Activated naive CD4-positive, alpha-beta T cell treated with anti-CD3 and anti-CD28 coated beads, Interleukin-2, amount 10 ng/mL, durations not matched to agents 7 days and 5 days (primary cell): ENCODE measurements at regions not wholly inside any gene's neighbourhood (a gene's known extent, or its start where the extent isn't known, plus 50 kb on each side); places are given as distances from the start of the nearest gene placed in this dataset.

Source experiments
- CTCF ChIA-PET: fragments of 350-600 bp; sonication (Branson Sonifier 250); formaldehyde crosslinking; loops from one replicate; lab custom pipeline; 2021; ENCODE audit warnings: antibody characterized with exemption; lab: Charles Lee
- DNase-seq: peaks from one replicate; pipeline ENCODE4 v3.0.0-alpha.2; 2020
- H3K27ac Mint-ChIP-seq: one replicate; pipeline ENCODE4 v1.8.0; 2021; ENCODE audit warnings: mild to moderate bottlenecking, moderate library complexity, mixed read lengths
- H3K27me3 Mint-ChIP-seq: one replicate; pipeline ENCODE4 v1.8.0; 2021; ENCODE audit warnings: mild to moderate bottlenecking, mixed read lengths
- H3K36me3 Mint-ChIP-seq: one replicate; pipeline ENCODE4 v1.8.0; 2021; ENCODE audit warnings: mixed read lengths
- H3K4me1 Mint-ChIP-seq: one replicate; pipeline ENCODE4 v1.8.0; 2021; ENCODE audit warnings: mixed read lengths
- H3K4me3 Mint-ChIP-seq: one replicate; pipeline ENCODE4 v1.8.0; 2021; ENCODE audit warnings: mild to moderate bottlenecking, moderate library complexity, mixed read lengths
- H3K9me3 Mint-ChIP-seq: one replicate; pipeline ENCODE4 v1.8.0; 2021; ENCODE audit warnings: mixed read lengths

GRCh38 chr9:115640887-115641286 is 512.7 kb upstream of the PAPPA start:
- no peak overlapping the region for H3K27ac Mint-ChIP-seq

GRCh38 chr9:115642285-115642684 is 511.3 kb upstream of the PAPPA start:
- H3K27ac Mint-ChIP-seq, result no peak overlapping the region
- H3K36me3 Mint-ChIP-seq, result no peaks in the 10 kb centered on the region
- no peak for DNase-seq
- no peaks in the 10 kb centered on the region for H3K9me3 Mint-ChIP-seq
- H3K4me3 Mint-ChIP-seq, result no peak overlapping the region
- no peaks in the 10 kb centered on the region for H3K27me3 Mint-ChIP-seq
- CTCF ChIA-PET, result interaction anchor here (1.2 kb wide), 1 partner anchor 9 kb away, joined by 5 read pairs; no protein-coding TSS in a partner anchor
- H3K4me1 Mint-ChIP-seq, result no peaks in the 10 kb centered on the region

More at GRCh38 chr9:115640887-115641286, 512.7 kb upstream of the PAPPA start:
- CTCF ChIA-PET, result no interaction called here
- Mint-ChIP-seq H3K9me3 (no peaks in the 10 kb centered on the region), H3K4me3 (no peak overlapping the region), H3K27me3 (no peaks in the 10 kb centered on the region), H3K4me1 (no peaks in the 10 kb centered on the region), H3K36me3 (no peaks in the 10 kb centered on the region)
- no peak for DNase-seq

- Mint-ChIP-seq H3K4me3 (no peak overlapping the region), H3K36me3 (no peaks in the 10 kb centered on the region), H3K4me1 (no peaks in the 10 kb centered on the region), H3K27me3 (no peaks in the 10 kb centered on the region), H3K9me3 (no peaks in the 10 kb centered on the region), H3K27ac (no peak overlapping the region)
- DNase-seq, result no peak
- CTCF ChIA-PET, result no interaction called here
Observed at GRCh38 chr9:115643948-115644727, 509.5 kb upstream of the PAPPA start.

GRCh38 chr9:115649991-115650472 is 503.6 kb upstream of the PAPPA start:
- DNase-seq, result no peak
- H3K27ac Mint-ChIP-seq, result no peak overlapping the region
- no peaks in the 10 kb centered on the region for H3K36me3 Mint-ChIP-seq

GRCh38 chr9:115650768-115651167 is 502.8 kb upstream of the PAPPA start:
- H3K36me3 Mint-ChIP-seq, result no peaks in the 10 kb centered on the region
- CTCF ChIA-PET, result interaction anchor here (1.4 kb wide), 1 partner anchor 8 kb away, joined by 5 read pairs; no protein-coding TSS in a partner anchor
- no peaks in the 10 kb centered on the region for H3K4me1 Mint-ChIP-seq
- DNase-seq, result no peak
- H3K27ac Mint-ChIP-seq, result no peak overlapping the region
- no peak overlapping the region for H3K4me3 Mint-ChIP-seq
- no peaks in the 10 kb centered on the region for H3K27me3 Mint-ChIP-seq
- no peaks in the 10 kb centered on the region for H3K9me3 Mint-ChIP-seq

More at GRCh38 chr9:115649991-115650472, 503.6 kb upstream of the PAPPA start:
- H3K4me1 Mint-ChIP-seq, result no peaks in the 10 kb centered on the region
- no peaks in the 10 kb centered on the region for H3K9me3 Mint-ChIP-seq
- H3K4me3 Mint-ChIP-seq, result no peak overlapping the region
- H3K27me3 Mint-ChIP-seq, result no peaks in the 10 kb centered on the region
- CTCF ChIA-PET, result no interaction called here

- no peaks in the 10 kb centered on the region for H3K27me3 Mint-ChIP-seq
- no peaks in the 10 kb centered on the region for H3K9me3 Mint-ChIP-seq
- H3K36me3 Mint-ChIP-seq, result no peaks in the 10 kb centered on the region
- no peak overlapping the region for H3K4me3 Mint-ChIP-seq
- no peak for DNase-seq
- no peak overlapping the region for H3K27ac Mint-ChIP-seq
- no peaks in the 10 kb centered on the region for H3K4me1 Mint-ChIP-seq
- CTCF ChIA-PET, result interaction anchor here (1.4 kb wide), 1 partner anchor 9 kb away, joined by 5 read pairs; no protein-coding TSS in a partner anchor
Observed at GRCh38 chr9:115651461-115651860, 502.1 kb upstream of the PAPPA start.

- Mint-ChIP-seq H3K36me3 (no peaks in the 10 kb centered on the region), H3K27ac (no peak overlapping the region), H3K4me1 (no peaks in the 10 kb centered on the region), H3K9me3 (no peaks in the 10 kb centered on the region), H3K27me3 (no peaks in the 10 kb centered on the region), H3K4me3 (no peak overlapping the region)
- CTCF ChIA-PET, result no interaction called here
- DNase-seq, result no peak
Observed at GRCh38 chr9:115653171-115653606, 500.4 kb upstream of the PAPPA start.

- H3K9me3 Mint-ChIP-seq, result no peaks in the 10 kb centered on the region
- no peaks in the 10 kb centered on the region for H3K4me1 Mint-ChIP-seq
- H3K27ac Mint-ChIP-seq, result no peak overlapping the region
- no peaks in the 10 kb centered on the region for H3K27me3 Mint-ChIP-seq
- no peak for DNase-seq
- CTCF ChIA-PET, result no interaction called here
- H3K4me3 Mint-ChIP-seq, result no peak overlapping the region
- no peaks in the 10 kb centered on the region for H3K36me3 Mint-ChIP-seq
Observed at GRCh38 chr9:115657695-115658094, 495.9 kb upstream of the PAPPA start.

- Mint-ChIP-seq H3K9me3 (no peaks in the 10 kb centered on the region), H3K4me1 (no peaks in the 10 kb centered on the region), H3K4me3 (no peak overlapping the region), H3K36me3 (no peaks in the 10 kb centered on the region), H3K27me3 (no peaks in the 10 kb centered on the region), H3K27ac (no peak overlapping the region)
- DNase-seq, result no peak
- CTCF ChIA-PET, result no interaction called here
Observed at GRCh38 chr9:115665519-115665918, 488.1 kb upstream of the PAPPA start.

GRCh38 chr9:115668521-115668920 is 485.1 kb upstream of the PAPPA start:
- no peak overlapping the region for H3K27ac Mint-ChIP-seq
- H3K27me3 Mint-ChIP-seq, result no peaks in the 10 kb centered on the region
- H3K4me1 Mint-ChIP-seq, result no peaks in the 10 kb centered on the region
- DNase-seq, result no peak
- H3K9me3 Mint-ChIP-seq, result no peaks in the 10 kb centered on the region
- no peaks in the 10 kb centered on the region for H3K36me3 Mint-ChIP-seq
- CTCF ChIA-PET, result no interaction called here
- H3K4me3 Mint-ChIP-seq, result no peak overlapping the region

- H3K4me1 Mint-ChIP-seq, result no peaks in the 10 kb centered on the region
- H3K27me3 Mint-ChIP-seq, result no peaks in the 10 kb centered on the region
- H3K9me3 Mint-ChIP-seq, result peaks cover 2% of the 10 kb centered on the region
- no peak overlapping the region for H3K4me3 Mint-ChIP-seq
- CTCF ChIA-PET, result no interaction called here
- no peak for DNase-seq
- H3K36me3 Mint-ChIP-seq, result no peaks in the 10 kb centered on the region
- H3K27ac Mint-ChIP-seq, result no peak overlapping the region
Observed at GRCh38 chr9:115671236-115671962, 482.2 kb upstream of the PAPPA start.

- Mint-ChIP-seq H3K27ac (no peak overlapping the region), H3K27me3 (no peaks in the 10 kb centered on the region), H3K4me1 (no peaks in the 10 kb centered on the region), H3K36me3 (no peaks in the 10 kb centered on the region), H3K9me3 (peaks cover 2% of the 10 kb centered on the region), H3K4me3 (no peak overlapping the region)
- CTCF ChIA-PET, result no interaction called here
- no peak for DNase-seq
Observed at GRCh38 chr9:115671963-115672305, 481.7 kb upstream of the PAPPA start.

- no peak overlapping the region for H3K27ac Mint-ChIP-seq
- no peaks in the 10 kb centered on the region for H3K36me3 Mint-ChIP-seq
- H3K27me3 Mint-ChIP-seq, result no peaks in the 10 kb centered on the region
- no peaks in the 10 kb centered on the region for H3K4me1 Mint-ChIP-seq
- CTCF ChIA-PET, result interaction anchor here (0.6 kb wide), 1 partner anchor 17 kb away, joined by 4 read pairs; no protein-coding TSS in a partner anchor
- DNase-seq, result no peak
- peaks cover 2% of the 10 kb centered on the region for H3K9me3 Mint-ChIP-seq
- H3K4me3 Mint-ChIP-seq, result no peak overlapping the region
Observed at GRCh38 chr9:115672477-115673316, 480.9 kb upstream of the PAPPA start.

GRCh38 chr9:115673599-115673998 is 480.0 kb upstream of the PAPPA start:
- no peak overlapping the region for H3K27ac Mint-ChIP-seq

More at GRCh38 chr9:115673599-115673998, 480.0 kb upstream of the PAPPA start:
- Mint-ChIP-seq H3K4me3 (no peak overlapping the region), H3K4me1 (no peaks in the 10 kb centered on the region), H3K27me3 (no peaks in the 10 kb centered on the region), H3K36me3 (no peaks in the 10 kb centered on the region), H3K9me3 (peaks cover 2% of the 10 kb centered on the region)
- no peak for DNase-seq
- CTCF ChIA-PET, result no interaction called here
